Liver (tissue), 8 donors: ENCODE measurements at regions not wholly inside any gene's neighbourhood (a gene's known extent, or its start where the extent isn't known, plus 50 kb on each side); places are given as distances from the start of the nearest gene placed in this dataset.

Experiments
- DNase-seq: peaks from one replicate; pipeline ENCODE4 v3.0.0-alpha.2; 2017; ENCODE audit warnings: low spot score
- H3K27ac ChIP-seq, 2 donors: one replicate each; pipeline ENCODE4 v1.7.0; 2013; ENCODE audit warnings: inconsistent platforms in 2 of 2, low read length in 2 of 2, control low read depth in 1 of 2, low read depth in 1 of 2, mild to moderate bottlenecking in 1 of 2
- H3K27me3 ChIP-seq, 4 donors: one replicate each; pipeline versions ENCODE4 v1.6.1 to v1.7.0; 2013; ENCODE audit warnings: low read length in 3 of 4, inconsistent platforms in 1 of 4, mild to moderate bottlenecking in 1 of 4, moderate library complexity in 1 of 4; ENCODE audit not compliant: control insufficient read depth in 4 of 4, insufficient read depth in 4 of 4
- H3K36me3 ChIP-seq, 4 donors: one replicate each; pipeline versions ENCODE4 v1.6.1 to v1.7.0; 2013; ENCODE audit warnings: low read length in 3 of 4, mild to moderate bottlenecking in 3 of 4, low read depth in 1 of 4, moderate library complexity in 1 of 4; ENCODE audit not compliant: control insufficient read depth in 4 of 4, insufficient read depth in 3 of 4
- H3K4me1 ChIP-seq, 4 donors: one replicate each; pipeline versions ENCODE4 v1.6.1 to v1.7.0; 2013; ENCODE audit warnings: low read length in 3 of 4, mild to moderate bottlenecking in 3 of 4, moderate library complexity in 1 of 4; ENCODE audit not compliant: control insufficient read depth in 4 of 4, insufficient read depth in 4 of 4
- H3K4me3 ChIP-seq, 3 donors: one replicate each; pipeline versions ENCODE4 v1.6.1 to v1.7.0; 2013; ENCODE audit warnings: low read length in 3 of 3, control low read depth in 1 of 3, low read depth in 1 of 3, mild to moderate bottlenecking in 1 of 3
- H3K9ac ChIP-seq, 2 donors: one replicate each; pipeline ENCODE4 v1.7.0; 2013; ENCODE audit warnings: low read length in 2 of 2, mild to moderate bottlenecking in 2 of 2, moderate library complexity in 2 of 2, control low read depth in 1 of 2, low read depth in 1 of 2
- H3K9me3 ChIP-seq, 4 donors: one replicate each; pipeline versions ENCODE4 v1.6.1 to v1.7.0; 2013; ENCODE audit warnings: low read length in 3 of 4; ENCODE audit not compliant: control insufficient read depth in 4 of 4
- ATF3 ChIP-seq: IDR thresholded peaks from 2 replicates; pipeline ENCODE4 v1.6.1; 2016; ENCODE audit warnings: antibody characterized with exemption
- CTCF ChIP-seq: fragments of 150-350 bp; IDR thresholded peaks from 2 replicates; pipeline ENCODE4 v1.5.1; 2017; ENCODE audit warnings: improper control_type of control experiment, low read depth, low read length; ENCODE audit not compliant: missing input control
- FOXA1 ChIP-seq: IDR thresholded peaks from 2 replicates; pipeline ENCODE4 v1.6.1; 2016; ENCODE audit warnings: antibody characterized with exemption
- FOXA2 ChIP-seq: IDR thresholded peaks from 2 replicates; pipeline ENCODE4 v1.6.1; 2016; ENCODE audit warnings: antibody characterized with exemption
- GABPA ChIP-seq, 2 donors: IDR thresholded peaks in 1 of 2; conservative IDR thresholded peaks in 1 of 2; 2 replicates each; pipeline ENCODE4 v1.6.1; 2016; ENCODE audit warnings: antibody characterized with exemption in 2 of 2, mild to moderate bottlenecking in 1 of 2, moderate library complexity in 1 of 2
- HNF4A ChIP-seq, 2 donors: conservative IDR thresholded peaks; 2 replicates each; pipeline ENCODE4 v1.6.1; 2016; ENCODE audit warnings: antibody characterized with exemption in 2 of 2, mild to moderate bottlenecking in 2 of 2
- HNF4G ChIP-seq: IDR thresholded peaks from 2 replicates; pipeline ENCODE4 v1.6.1; 2016; ENCODE audit warnings: antibody characterized with exemption
- JUND ChIP-seq, 2 donors: IDR thresholded peaks; 2 replicates each; pipeline ENCODE4 v1.6.1; 2016; ENCODE audit warnings: antibody characterized with exemption in 2 of 2
- MAX ChIP-seq: IDR thresholded peaks from 2 replicates; pipeline ENCODE4 v1.6.1; 2016; ENCODE audit warnings: antibody characterized with exemption
- NR2F2 ChIP-seq: IDR thresholded peaks from 2 replicates; pipeline ENCODE4 v1.6.1; 2016; ENCODE audit warnings: antibody characterized with exemption
- RAD21 ChIP-seq, 2 donors: IDR thresholded peaks; 2 replicates each; pipeline ENCODE4 v1.6.1; 2016; ENCODE audit warnings: antibody characterized with exemption in 2 of 2, mild to moderate bottlenecking in 2 of 2
- REST ChIP-seq: IDR thresholded peaks from 2 replicates; pipeline ENCODE4 v1.6.1; 2016; ENCODE audit warnings: antibody characterized with exemption, mild to moderate bottlenecking
- SP1 ChIP-seq: IDR thresholded peaks from 2 replicates; pipeline ENCODE4 v1.6.1; 2018; ENCODE audit warnings: antibody characterized with exemption, mild to moderate bottlenecking
- TAF1 ChIP-seq: conservative IDR thresholded peaks from 2 replicates; pipeline ENCODE4 v1.6.1; 2016; ENCODE audit warnings: antibody characterized with exemption, mild to moderate bottlenecking
- YY1 ChIP-seq: IDR thresholded peaks from 2 replicates; pipeline ENCODE4 v1.6.1; 2016; ENCODE audit warnings: antibody characterized with exemption, mild to moderate bottlenecking
- ZBTB33 ChIP-seq: IDR thresholded peaks from 2 replicates; pipeline ENCODE4 v1.6.1; 2016; ENCODE audit warnings: antibody characterized with exemption
- WGBS: extraction: QIAGEN DNeasy Blood & Tissue Kit; methylation state at CpG from one replicate; pipeline ENCODE4 v1.1.7; 2013; 5-methylcytosine and 5-hydroxymethylcytosine counted together
- donor health status: healthy.
- donor health status: healthy.
- donor health status: healthy.
- donor health status: healthy.
- donor health status: healthy.

- peaks cover 0 to 2% (median under 1%) of the 10 kb centered on the region in 4 donors for H3K27me3 ChIP-seq
- 83% methylated on average over 1 of the region's 1 CpG for WGBS
- H3K4me3 ChIP-seq = no peak overlapping the region
- H3K36me3 ChIP-seq = no peaks in the 10 kb centered on the region
- TF ChIP-seq TAF1 (no peak), NR2F2 (no peak), MAX (no peak), SP1 (no peak)
- H3K27ac ChIP-seq = no peak overlapping the region
- no peak for DNase-seq
- no peaks in the 10 kb centered on the region for H3K9me3 ChIP-seq
- no peaks in the 10 kb centered on the region for H3K4me1 ChIP-seq
- no peak overlapping the region for H3K9ac ChIP-seq
Observed at GRCh38 chr16:66107661-66108060, 258.8 kb upstream of the CDH5 start.

- Histone ChIP-seq H3K27me3 (no peaks in the 10 kb centered on the region), H3K27ac (no peak overlapping the region), H3K9me3 (no peaks in the 10 kb centered on the region), H3K4me3 (no peak overlapping the region), H3K36me3 (no peaks in the 10 kb centered on the region), H3K9ac (no peak overlapping the region), H3K4me1 (no peaks in the 10 kb centered on the region)
- WGBS = 50% methylated on average over 4 of the region's 4 CpGs
- TF ChIP-seq RAD21 (IDR thresholded peaks at IDR 0.05) (no peak), NR2F2 (no peak), SP1 (no peak), MAX (no peak), HNF4G (no peak), REST (no peak), YY1 (no peak)
- DNase-seq = no peak
Observed at GRCh38 chr16:66103211-66103610, 263.3 kb upstream of the CDH5 start.

- Histone ChIP-seq H3K9me3 (no peaks in the 10 kb centered on the region), H3K9ac (no peak overlapping the region), H3K4me1 (no peaks in the 10 kb centered on the region), H3K4me3 (no peak overlapping the region), H3K27me3 (no peaks in the 10 kb centered on the region), H3K36me3 (no peaks in the 10 kb centered on the region), H3K27ac (no peak overlapping the region)
- no peak for DNase-seq
- 70% methylated on average over 4 of the region's 4 CpGs for WGBS
- no peak for TF ChIP-seq YY1
- no peak for TF ChIP-seq REST
- TF ChIP-seq FOXA2 = no peak
- TF ChIP-seq HNF4A (conservative IDR thresholded peaks at IDR 0.05) = no peak
- no peak for TF ChIP-seq ATF3
- TF ChIP-seq CTCF = no peak
- TF ChIP-seq SP1 = no peak
- no peak for TF ChIP-seq GABPA (IDR thresholded peaks at IDR 0.05 in 1 of 2, conservative IDR thresholded peaks at IDR 0.05 in 1 of 2)
- TF ChIP-seq ZBTB33 = no peak
- no peak for TF ChIP-seq HNF4G
- no peak for TF ChIP-seq FOXA1
- TF ChIP-seq JUND (IDR thresholded peaks at IDR 0.05) = no peak
- no peak for TF ChIP-seq RAD21 (IDR thresholded peaks at IDR 0.05)
Observed at GRCh38 chr16:66099306-66099705, 267.2 kb upstream of the CDH5 start.
